ENCODE measurements at regions not wholly inside any gene's neighbourhood (a gene's known extent, or its start where the extent isn't known, plus 50 kb on each side); places are given as distances from the start of the nearest gene placed in this dataset.

- no peak overlapping the region for H3K4me3 ChIP-seq
- H3K9ac ChIP-seq, result no peak overlapping the region
- no peaks in the 10 kb centered on the region for H3K27me3 ChIP-seq
- 0 out of 2 replicates have a peak, but pooled peaks cover 5% of the 10 kb centered on the region for H3K9me3 ChIP-seq
- no peaks in the 10 kb centered on the region for H3K36me3 ChIP-seq
- no peak overlapping the region for H3K27ac ChIP-seq
- H3K4me1 ChIP-seq, result no peaks in the 10 kb centered on the region
- H3K4me2 ChIP-seq, result no peak overlapping the region
- TF ChIP-seq Cebpa-rat (IDR thresholded peaks at IDR 0.05), result no peak
- no peaks in the 10 kb centered on the region for H4K20me1 ChIP-seq
Measured at GRCh38 chr4:52212702-52213101, 161.6 kb downstream of the SPATA18 start.

GRCh38 chr4:52231526-52231925, 180.4 kb downstream of the SPATA18 start:
- H3K27me3 ChIP-seq, result no peaks in the 10 kb centered on the region
- no peaks in the 10 kb centered on the region for H4K20me1 ChIP-seq
- no peak overlapping the region for H3K27ac ChIP-seq
- no peaks in the 10 kb centered on the region for H3K4me1 ChIP-seq
- no peaks in the 10 kb centered on the region for H3K36me3 ChIP-seq
- no peak for TF ChIP-seq Cebpa-rat (IDR thresholded peaks at IDR 0.05)
- no peak overlapping the region for H3K9ac ChIP-seq
- no peaks in the 10 kb centered on the region for H3K9me3 ChIP-seq
- no peak overlapping the region for H3K4me2 ChIP-seq
- no peak overlapping the region for H3K4me3 ChIP-seq

- H3K4me1 ChIP-seq, result no peaks in the 10 kb centered on the region
- no peak overlapping the region for H3K9ac ChIP-seq
- no peaks in the 10 kb centered on the region for H3K36me3 ChIP-seq
- no peak overlapping the region for H3K4me3 ChIP-seq
- no peak overlapping the region for H3K27ac ChIP-seq
- H3K4me2 ChIP-seq, result no peak overlapping the region
- no peaks in the 10 kb centered on the region for H3K9me3 ChIP-seq
- no peaks in the 10 kb centered on the region for H3K27me3 ChIP-seq
- no peak for TF ChIP-seq Cebpa-rat (IDR thresholded peaks at IDR 0.05)
- no peaks in the 10 kb centered on the region for H4K20me1 ChIP-seq
Measured at GRCh38 chr4:52234561-52235440, 183.7 kb downstream of the SPATA18 start.

- Histone ChIP-seq H3K36me3 (no peaks in the 10 kb centered on the region), H3K4me1 (no peaks in the 10 kb centered on the region), H3K4me3 (no peak overlapping the region), H3K9ac (no peak overlapping the region), H3K27ac (no peak overlapping the region), H3K9me3 (no peaks in the 10 kb centered on the region), H4K20me1 (no peaks in the 10 kb centered on the region), H3K4me2 (no peak overlapping the region), H3K27me3 (no peaks in the 10 kb centered on the region)
- no peak for TF ChIP-seq Cebpa-rat (IDR thresholded peaks at IDR 0.05)
Measured at GRCh38 chr4:52235552-52236201, 184.6 kb downstream of the SPATA18 start.

GRCh38 chr4:52241916-52242315, 190.8 kb downstream of the SPATA18 start:
- peaks cover 8% of the 10 kb centered on the region; the same call in 1 of the 2 replicates for H3K9me3 ChIP-seq
- H4K20me1 ChIP-seq, result no peaks in the 10 kb centered on the region
- H3K36me3 ChIP-seq, result no peaks in the 10 kb centered on the region
- no peak overlapping the region for H3K4me3 ChIP-seq
- no peak overlapping the region for H3K27ac ChIP-seq
- no peak for TF ChIP-seq Cebpa-rat (IDR thresholded peaks at IDR 0.05)
- H3K4me2 ChIP-seq, result no peak overlapping the region
- H3K4me1 ChIP-seq, result peaks cover 3% of the 10 kb centered on the region; the same call in 1 of the 2 replicates
- H3K9ac ChIP-seq, result no peak overlapping the region
- H3K27me3 ChIP-seq, result no peaks in the 10 kb centered on the region

GRCh38 chr4:52243367-52243766, 192.3 kb downstream of the SPATA18 start:
- Histone ChIP-seq H3K9ac (no peak overlapping the region), H3K4me3 (no peak overlapping the region), H3K27ac (no peak overlapping the region), H3K27me3 (no peaks in the 10 kb centered on the region), H3K9me3 (peaks cover 8% of the 10 kb centered on the region; the same call in 1 of the 2 replicates), H3K4me2 (no peak overlapping the region), H3K36me3 (no peaks in the 10 kb centered on the region), H4K20me1 (no peaks in the 10 kb centered on the region), H3K4me1 (peaks cover 14% of the 10 kb centered on the region)
- TF ChIP-seq Cebpa-rat (IDR thresholded peaks at IDR 0.05), result no peak

- Histone ChIP-seq H3K27me3 (no peaks in the 10 kb centered on the region), H3K27ac (no peak overlapping the region), H4K20me1 (no peaks in the 10 kb centered on the region), H3K4me2 (no peak overlapping the region), H3K36me3 (no peaks in the 10 kb centered on the region), H3K4me3 (no peak overlapping the region), H3K9ac (no peak overlapping the region), H3K4me1 (peaks cover 23% of the 10 kb centered on the region), H3K9me3 (peaks cover 8% of the 10 kb centered on the region; the same call in 1 of the 2 replicates)
- no peak for TF ChIP-seq Cebpa-rat (IDR thresholded peaks at IDR 0.05)
Measured at GRCh38 chr4:52244103-52244775, 193.1 kb downstream of the SPATA18 start.

GRCh38 chr4:52244848-52245247, 193.7 kb downstream of the SPATA18 start:
- Histone ChIP-seq H3K27me3 (no peaks in the 10 kb centered on the region), H3K36me3 (no peaks in the 10 kb centered on the region), H3K4me2 (no peak overlapping the region), H3K4me1 (peaks cover 29% of the 10 kb centered on the region), H3K9ac (no peak overlapping the region), H3K9me3 (peaks cover 8% of the 10 kb centered on the region; the same call in 1 of the 2 replicates), H4K20me1 (no peaks in the 10 kb centered on the region), H3K27ac (no peak overlapping the region), H3K4me3 (no peak overlapping the region)
- no peak for TF ChIP-seq Cebpa-rat (IDR thresholded peaks at IDR 0.05)

GRCh38 chr4:52246827-52247226, 195.7 kb downstream of the SPATA18 start:
- Histone ChIP-seq H3K36me3 (no peaks in the 10 kb centered on the region), H4K20me1 (no peaks in the 10 kb centered on the region), H3K4me3 (no peak overlapping the region), H3K27me3 (no peaks in the 10 kb centered on the region), H3K9ac (no peak overlapping the region), H3K27ac (no peak overlapping the region), H3K9me3 (peaks cover 9% of the 10 kb centered on the region), H3K4me1 (peaks cover 44% of the 10 kb centered on the region), H3K4me2 (no peak overlapping the region)
- no peak for TF ChIP-seq Cebpa-rat (IDR thresholded peaks at IDR 0.05)
